NAMALWA (cell line): ENCODE measurements at regions not wholly inside any gene's neighbourhood (a gene's known extent, or its start where the extent isn't known, plus 50 kb on each side); places are given as distances from the start of the nearest gene placed in this dataset.

ENCODE experiments used
- DNase-seq: peaks from one replicate; pipeline ENCODE4 v3.0.0-alpha.2; 2015; ENCODE audit warnings: low spot score

DNA sequence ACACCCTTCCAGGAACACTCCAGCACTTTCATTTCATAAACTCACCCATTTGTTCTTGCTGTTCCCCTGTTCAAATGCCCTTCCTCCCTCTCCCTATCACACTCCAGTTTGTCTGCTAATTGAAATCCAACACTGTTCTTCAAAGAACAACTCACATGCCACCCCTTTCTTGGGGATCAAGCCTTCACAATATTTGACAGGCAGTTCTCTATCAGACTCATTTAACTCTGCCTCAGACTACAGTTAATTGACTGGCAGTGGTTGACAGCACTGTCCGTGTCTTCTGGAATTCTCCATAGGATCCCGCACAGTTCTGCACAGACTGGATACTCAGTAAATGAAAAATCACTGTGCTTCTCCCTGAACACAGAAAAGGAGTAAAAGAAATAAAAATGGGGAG lies 87.8 kb downstream of the PMP22 start:
- DNase-seq: no peak

DNA sequence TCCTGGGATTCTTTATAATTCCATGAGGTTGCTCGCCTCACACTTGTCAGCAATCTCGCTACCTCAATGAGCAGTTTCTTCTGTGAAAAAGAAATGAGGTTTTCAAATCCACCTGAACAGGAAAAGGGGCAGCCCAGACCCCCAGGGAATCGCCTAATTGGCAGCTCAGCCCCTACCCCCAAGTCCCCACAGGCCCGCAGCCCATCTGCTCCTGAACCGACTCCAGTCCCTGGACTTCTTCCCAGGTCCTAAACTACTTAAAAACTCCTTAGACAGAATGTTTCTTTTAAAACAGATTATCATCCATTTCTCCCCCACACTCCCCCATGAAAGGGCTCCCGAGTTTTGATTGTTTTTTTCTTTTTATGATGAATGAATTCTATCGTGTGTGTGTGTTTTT lies 89.8 kb downstream of the PMP22 start:
- DNase-seq: no peak

DNA sequence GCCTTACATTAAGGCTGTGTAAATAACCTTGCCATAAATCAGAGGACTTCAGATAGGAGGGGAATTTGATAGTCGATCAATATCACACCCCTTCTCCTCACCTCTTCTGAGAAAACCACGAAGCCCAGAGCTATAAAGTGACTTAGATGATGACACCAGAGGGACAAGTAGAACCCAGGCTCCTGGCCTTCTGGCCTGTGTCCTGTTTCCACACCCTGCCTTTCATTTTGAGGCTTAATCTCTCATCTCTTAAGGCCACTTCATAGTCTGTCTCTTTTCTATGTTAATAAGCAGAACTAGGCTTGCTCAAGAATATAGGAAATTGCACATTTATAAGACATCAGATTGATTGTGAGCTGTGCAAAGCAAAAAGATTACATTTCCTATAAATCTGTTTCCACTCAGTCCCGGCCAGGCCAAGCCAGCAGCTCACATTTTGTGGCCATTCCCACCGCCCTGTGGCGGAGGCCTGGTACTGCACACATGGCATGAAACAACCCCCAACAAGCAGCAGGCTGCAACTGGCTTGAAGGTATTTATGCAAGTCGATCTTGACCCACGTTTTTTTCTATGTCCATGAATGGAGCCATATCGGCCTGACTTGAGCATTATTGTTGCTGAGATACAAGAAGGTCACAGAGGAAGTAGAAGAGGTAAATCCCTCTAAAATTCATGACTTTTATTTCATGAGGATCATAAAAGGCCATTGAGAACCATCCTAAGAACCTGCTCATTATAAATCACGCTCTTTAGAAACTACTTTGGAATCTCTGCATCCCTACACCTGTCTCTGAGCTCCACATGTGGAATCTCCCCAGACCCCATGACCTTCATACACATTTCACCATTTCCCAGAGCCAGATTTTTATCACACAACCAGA lies 93.7 kb downstream of the PMP22 start:
- DNase-seq: peak; percentile 47

DNA sequence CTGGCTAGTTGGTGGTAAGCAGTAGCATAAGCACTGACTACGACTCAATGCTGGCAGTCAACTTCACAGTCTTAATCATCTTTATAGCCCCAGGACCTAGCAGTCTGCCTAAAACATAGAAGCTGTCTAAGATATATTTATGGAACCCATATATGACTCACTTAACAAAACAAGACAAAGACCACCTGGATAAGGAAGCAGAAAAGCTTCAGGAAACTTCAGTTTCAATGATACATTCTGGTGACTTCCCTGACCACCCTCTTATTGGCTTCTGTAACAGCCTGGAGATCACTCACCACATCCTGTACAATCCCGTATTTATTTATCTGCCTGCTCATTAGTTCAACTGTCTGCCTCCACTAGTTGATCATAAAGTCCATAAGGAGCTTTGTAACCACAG lies 95.5 kb downstream of the PMP22 start:
- DNase-seq: no peak

DNA sequence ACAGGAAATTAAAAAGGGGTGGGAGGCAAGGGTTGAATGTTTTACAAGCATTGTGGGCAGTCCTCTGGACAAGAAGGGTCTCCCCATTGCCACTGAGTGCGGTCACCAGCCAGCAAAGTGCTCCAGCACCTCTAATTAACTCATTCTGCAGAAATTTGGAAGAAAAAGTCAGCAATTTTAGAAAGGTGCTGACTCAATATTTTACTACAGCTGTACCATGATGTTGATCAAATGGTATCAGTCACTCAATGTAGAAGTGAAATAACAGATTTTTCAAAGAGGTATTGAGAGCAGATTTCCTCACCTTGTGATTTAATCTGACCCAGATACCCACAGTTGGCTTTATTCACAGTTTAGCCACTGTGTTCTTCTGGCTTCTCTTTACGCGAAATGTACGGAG lies 96.7 kb downstream of the PMP22 start:
- DNase-seq: no peak

DNA sequence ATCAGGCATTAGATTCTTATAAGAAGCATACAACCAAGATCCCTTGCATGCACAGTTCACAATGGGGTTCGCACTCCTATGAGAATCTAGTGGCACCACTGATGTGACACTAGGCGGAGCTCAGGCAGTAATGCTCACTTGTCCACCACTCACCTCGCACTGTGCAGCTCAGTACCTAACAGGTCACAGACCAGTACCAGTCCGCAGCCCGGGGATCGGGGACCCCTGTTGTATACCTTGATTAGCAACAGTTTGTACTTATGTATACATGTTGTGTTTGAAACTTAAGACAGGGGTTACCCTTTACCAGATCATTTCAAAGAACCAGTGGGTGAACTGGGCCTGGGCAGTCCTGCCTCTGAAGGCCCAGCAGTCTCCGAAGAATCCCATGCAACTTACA lies 103.7 kb downstream of the PMP22 start:
- no peak for DNase-seq

DNA sequence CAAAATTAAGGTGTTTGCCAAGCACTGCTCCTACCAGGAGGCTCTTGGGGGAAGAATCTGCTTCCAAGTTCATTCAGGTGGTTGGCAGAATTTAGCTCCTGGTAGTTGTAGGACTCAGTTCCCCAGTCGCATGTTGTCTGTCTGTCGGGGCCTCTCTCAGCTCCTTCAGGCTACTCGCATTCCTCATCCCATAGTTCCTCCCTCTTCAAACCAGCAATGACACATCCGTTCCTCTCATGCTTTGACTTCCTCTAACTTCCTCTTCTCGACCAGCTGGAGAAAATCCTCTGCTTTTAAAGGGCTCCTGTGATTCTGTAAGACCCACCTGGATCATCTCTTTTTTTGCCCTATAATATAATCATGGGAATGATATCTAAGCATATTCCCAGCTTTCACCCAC lies 108.1 kb downstream of the PMP22 start:
- DNase-seq: no peak

DNA sequence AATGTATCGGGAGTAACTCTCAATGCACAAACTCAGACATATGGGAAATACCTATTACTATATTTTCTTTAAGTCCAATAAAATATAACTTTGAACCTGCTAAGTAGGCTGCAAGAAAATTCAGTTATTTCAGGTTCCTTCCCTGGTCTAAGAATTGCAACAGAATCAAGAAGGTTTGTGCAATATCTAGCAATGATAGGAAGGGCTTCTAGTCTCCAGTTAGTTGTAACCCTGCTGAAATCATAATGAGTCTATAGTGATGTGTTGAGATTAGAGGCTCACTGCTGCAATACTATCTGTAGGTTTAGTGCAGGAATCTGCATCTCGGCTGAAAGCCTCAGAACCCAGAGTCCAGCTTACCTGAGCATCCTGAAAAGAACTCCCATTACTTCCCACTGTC lies 110.5 kb downstream of the PMP22 start:
- no peak for DNase-seq

DNA sequence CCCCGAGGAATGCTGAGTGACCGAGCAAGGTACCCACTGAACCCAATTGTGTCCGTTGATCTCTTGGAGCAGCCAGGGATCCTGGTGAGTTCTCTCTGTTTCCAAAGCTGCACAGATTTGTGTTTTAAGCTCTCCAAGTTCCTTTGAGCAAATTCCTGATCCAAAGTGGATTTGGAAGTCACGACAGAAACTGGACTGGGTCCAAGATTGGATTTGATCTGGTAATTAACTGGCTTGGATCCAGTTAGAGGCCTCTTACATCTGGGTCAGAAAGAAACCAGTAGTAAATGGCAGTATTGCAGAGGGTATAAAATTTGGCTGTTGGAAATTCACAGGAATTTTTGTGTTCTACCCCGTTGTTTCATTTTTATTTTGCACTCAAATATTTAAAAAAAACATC lies 119.5 kb downstream of the PMP22 start:
- DNase-seq: no peak

DNA sequence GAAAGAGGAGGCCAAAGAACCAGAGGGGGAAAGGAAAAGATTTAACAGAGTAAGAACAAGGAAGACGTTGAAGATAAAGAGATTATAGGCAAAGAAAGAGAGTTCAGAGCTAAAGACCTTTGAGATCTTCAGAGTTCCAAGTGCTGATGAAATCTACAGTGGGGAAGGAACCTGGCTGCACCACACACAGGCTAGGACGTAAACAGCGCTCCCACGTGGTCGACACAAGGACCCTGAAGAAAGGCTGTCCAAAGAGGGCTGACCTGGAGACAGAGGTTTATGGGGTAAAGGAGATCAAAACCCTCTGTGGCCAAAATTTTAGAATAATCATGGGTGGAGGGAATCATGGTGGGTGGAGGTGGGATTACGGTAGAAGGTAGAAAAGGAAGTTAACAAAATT lies 121.6 kb downstream of the PMP22 start:
- no peak for DNase-seq

DNA sequence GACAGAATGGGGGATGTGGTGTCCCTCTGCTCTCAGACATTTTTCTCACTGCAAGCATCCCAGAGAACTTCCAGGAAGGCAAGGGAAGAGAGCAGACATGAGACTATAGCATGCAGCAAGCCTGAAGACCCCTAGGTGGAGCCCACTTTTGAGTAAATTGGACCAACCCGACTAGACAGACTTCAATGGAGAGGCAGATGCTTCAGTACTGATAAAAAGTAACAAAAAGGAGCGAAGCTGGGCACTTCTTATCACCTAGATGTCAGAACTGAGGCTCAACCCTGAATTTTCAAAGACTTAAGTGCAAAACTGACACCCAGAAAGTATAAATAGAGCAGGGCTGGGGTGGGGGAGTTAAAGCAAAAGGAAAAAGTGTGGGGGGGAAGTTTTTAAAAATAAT lies 130.8 kb downstream of the PMP22 start:
- DNase-seq: no peak

DNA sequence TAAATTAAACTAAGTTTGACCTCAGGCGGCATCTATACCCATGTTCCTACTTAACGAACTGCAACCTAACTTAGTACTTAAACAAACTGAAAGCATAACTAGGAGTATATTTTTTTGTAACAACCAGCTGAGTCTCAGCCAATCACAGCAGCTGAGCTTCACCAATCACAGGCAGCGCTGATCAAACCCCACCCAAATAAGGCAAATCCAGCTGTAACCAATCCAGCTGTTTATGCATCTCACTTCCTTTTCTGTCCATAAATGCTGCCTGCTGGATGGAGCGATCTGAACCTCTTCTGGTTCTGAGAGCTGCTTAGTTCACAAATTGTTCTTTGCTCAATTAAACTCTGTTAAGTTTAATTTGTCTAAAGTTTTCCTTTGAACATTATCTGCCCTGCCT lies 131.3 kb downstream of the PMP22 start:
- DNase-seq: no peak

DNA sequence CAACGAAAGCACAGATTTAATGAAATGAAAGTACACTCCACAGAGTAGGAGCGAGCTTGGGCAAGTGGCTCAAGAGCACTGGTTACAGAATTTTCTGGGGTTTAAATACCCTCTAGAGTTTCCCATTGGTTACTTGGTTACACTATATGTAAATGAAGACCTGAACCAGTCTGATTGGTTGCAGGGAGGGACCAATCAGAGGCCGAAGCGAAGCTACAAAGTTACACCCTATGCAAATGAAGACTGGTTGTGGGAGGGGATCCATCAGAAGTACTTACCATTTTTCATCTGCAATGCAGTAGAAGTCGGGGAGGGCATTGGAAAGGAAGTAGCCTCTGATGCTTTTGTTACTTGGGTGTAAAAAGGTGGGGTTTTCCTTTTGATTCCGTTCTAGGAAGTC lies 132.0 kb downstream of the PMP22 start:
- DNase-seq: peak; percentile 5

DNA sequence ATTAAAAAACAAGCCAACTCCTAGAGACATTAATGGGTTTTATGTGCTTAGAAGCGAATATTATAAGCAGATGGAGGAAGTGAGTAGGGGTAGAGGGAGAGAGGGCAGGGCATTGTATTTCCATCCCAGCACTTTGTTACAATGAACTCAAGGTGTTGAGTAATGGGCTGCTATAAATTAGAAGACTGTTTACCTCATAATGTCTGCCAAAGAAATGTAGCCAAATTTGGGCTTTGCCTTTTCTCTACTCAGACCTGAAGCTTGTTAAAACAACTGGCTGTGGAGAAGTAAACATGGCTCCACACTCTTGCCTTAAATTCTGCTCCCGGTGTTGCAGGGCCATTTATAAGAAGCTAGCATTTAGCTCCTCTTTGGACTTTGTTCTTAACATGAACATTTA lies 134.7 kb downstream of the PMP22 start:
- DNase-seq: no peak

DNA sequence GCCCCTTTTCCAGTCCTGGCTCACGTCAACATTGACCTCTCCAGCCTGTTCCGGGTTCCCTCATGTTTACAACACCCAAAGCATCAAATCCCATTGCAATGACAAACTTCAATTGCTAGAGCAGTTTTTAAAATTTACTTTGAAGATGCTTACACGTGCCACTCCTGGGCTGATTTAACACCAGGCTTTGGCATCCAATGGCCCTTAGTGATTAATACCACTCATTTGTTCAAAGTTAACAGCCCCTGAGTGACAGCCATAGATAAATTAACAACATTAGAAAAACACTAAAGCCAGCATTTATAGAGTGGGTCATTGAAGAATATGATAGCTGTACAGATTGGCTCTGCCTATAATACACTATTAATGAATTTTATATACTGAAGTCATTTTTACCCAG lies 135.1 kb downstream of the PMP22 start:
- no peak for DNase-seq

DNA sequence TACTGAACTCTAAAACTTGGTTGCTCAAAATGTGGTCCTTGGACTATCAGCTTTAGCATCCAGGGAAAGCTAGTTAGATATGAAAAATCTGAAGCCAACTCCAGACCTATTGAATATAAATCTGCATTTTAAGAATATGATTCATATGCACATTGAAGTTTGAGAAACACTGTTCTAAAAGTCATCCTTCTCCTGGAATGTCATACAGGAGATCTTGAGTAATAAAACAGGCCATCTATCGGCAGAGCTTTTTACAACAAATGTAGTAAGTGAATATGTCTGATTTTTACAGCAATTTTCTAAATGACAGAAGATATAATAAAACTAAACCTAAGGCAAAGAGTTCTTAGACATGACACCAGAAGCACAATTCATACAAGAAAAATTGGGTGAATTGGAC lies 140.4 kb downstream of the PMP22 start:
- no peak for DNase-seq

DNA sequence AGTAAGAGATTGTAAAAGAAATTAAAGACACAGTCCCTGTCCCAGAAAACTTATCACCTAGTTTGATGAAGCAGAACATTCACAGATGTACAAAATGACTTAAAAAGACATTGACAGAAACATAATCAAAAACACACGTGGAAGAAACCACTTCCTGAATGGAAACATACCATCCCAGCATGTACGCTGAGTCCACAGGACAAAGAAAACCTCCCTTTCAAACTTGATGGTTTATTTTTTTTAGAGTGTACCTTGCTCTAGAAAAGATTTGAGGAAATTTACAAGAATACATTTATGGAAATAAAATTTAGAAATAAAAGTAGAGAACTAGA lies 140.9 kb downstream of the PMP22 start:
- DNase-seq: no peak

DNA sequence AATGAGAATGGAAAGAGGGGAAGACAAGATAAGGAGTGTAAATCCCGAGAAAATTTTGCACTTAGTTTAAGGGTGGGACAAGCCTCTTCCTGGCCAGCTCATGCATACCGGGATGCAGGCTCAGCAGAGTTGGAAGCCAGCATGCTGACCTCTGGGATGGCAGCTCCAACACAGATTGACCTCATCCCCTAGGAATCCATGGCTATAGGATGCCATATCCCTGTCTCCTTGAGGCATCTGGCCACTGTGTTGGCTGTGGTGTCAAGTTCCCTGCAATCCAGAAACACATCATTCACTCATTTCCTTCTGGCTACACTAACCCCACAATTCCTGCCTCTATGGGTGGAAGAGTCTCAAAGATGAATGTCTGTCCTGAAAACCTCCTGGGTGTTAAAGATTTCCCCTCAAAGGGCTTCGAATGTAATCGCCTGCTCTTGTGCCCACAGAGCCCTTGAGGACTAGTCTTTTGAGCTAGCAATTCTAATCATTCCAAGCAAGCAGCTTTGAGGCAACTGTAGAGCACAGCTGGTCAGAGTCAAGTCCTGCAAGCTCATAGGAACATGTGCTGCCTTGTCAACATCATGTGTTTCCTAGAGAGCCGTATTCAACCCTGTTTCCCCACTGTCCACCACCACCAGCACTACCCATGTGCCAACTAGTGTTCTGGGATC lies 141.4 kb downstream of the PMP22 start:
- DNase-seq: no peak

DNA sequence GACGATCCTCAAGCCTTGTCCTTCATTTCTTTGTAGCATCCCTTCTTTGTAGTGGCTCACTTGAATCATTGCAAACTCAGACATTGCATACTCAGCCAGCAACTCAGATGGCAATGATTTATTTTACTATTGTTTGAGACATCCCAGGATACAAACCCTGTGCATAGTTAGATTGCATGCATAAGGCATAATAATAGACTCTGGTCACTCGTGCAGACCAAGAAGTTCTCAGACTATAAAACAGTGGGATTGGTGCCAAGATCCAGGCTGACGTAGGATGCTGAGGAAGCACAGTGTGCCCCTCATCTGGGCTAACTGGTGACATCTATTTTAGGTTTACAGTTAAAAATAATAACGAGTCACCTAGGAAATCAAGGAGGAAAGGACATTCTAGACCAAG lies 142.3 kb downstream of the PMP22 start:
- no peak for DNase-seq

DNA sequence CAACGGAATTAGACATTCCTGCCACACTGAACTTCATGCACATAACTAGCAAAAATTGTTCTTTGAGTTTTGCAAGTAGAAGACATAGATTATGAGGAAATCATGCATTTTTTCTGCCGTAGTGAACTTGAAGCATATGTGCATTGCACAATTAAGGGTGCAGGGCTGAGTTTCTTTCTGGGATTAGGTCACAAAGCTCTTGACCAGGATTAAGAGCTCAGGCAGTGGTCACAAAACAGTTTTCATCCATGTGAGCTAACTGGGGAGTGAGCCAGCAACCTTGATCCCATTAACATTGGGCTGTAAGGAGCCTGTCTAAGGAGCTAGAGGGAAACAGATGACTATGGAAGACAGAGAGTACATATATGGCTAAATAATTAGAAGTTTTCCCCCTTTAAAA lies 143.7 kb downstream of the PMP22 start:
- no peak for DNase-seq

DNA sequence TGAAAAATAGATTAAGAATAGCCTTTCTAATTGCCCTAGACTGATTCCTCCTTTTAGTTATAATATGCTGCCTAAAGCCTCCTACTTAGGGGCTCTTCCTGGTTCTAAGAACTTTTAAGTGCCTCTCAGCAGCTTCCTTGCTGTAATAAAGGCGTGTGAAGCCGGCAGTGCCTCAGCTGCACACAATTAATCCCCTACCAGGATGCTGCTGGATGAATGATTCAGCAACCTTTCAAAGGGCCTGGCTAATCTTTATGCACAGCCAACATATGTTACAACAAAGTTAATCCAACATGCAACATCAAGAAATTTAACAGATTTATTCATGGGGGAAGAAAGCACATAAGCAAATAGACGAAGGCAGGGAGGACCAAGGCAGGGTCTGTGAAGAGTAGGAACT lies 145.2 kb downstream of the PMP22 start:
- DNase-seq: no peak

DNA sequence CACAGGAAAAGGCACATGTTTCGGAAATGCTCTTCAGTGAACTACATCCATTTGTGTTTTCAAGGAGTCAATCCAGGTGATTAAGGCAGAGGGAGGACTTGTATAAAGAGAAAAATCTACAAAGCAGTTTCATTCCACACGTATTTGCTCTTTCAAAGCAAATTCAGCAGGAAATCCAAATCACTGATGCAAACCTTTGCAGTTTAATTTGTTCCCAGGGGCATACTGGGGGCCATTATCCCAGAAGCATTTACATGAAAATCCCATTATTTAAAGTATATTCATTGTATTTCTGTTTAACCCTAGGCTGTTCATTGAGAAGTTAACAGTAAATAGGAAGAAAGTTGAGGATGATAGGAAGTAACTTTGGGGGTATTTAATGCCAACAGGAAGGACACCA lies 147.9 kb downstream of the PMP22 start:
- DNase-seq: no peak

DNA sequence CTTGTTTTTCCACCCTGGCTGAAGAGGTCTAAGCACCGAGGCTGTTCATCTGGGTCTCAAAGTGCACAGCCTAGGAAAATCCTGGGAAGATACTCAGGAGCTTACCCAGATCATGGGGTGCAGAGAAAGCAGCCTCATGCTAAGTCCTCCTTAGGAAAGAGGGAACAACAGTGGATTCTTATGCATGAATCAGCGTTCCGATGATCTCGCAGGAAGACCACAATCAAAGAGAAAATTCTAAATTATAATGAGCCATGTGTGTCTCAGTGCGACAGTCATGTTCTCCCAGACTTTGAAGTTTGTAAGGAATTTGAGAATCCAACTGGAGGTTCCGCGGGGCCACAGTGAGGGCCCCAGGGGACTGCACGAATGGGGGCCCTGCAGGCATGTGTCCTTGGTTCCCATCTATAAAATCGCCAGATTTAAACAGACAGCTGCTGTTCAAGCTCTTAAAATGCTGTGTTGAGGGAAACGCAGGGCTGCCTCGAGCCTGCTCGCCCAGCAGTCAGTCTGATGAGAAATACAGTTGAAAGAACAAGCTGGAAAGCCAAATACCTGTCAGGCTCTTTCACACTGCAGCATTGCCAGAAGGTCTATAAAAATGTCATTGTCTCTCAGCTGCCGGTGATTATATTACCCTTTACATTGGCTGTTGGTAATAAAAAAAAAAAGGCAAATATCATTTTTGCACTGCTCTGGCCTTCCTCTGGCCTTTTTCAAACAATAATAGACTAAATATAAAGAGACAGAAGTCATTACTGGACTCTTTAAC lies 152.1 kb downstream of the PMP22 start:
- no peak for DNase-seq
